Epithelial cell of proximal tubule (primary cell): ENCODE measurements at regions not wholly inside any gene's neighbourhood (a gene's known extent, or its start where the extent isn't known, plus 50 kb on each side); places are given as distances from the start of the nearest gene placed in this dataset.

ENCODE experiments used
- DNase-seq: peaks from one replicate; pipeline ENCODE4 v3.0.0-alpha.2; 2011; ENCODE audit warnings: low read depth
- H3K4me3 ChIP-seq: 2 replicates; pipeline ENCODE4 v1.5.1; 2011; ENCODE audit warnings: low read depth, mild to moderate bottlenecking, low read length
- CTCF ChIP-seq: conservative IDR thresholded peaks from 2 replicates; pipeline ENCODE4 v1.5.1; 2012; ENCODE audit warnings: low read depth, mild to moderate bottlenecking, low read length

GRCh38 chr9:87120610-87121009 lies 173.3 kb upstream of the GAS1 start:
- no peak overlapping the region for H3K4me3 ChIP-seq
- no peak for DNase-seq
- no peak for TF ChIP-seq CTCF

- no peak for TF ChIP-seq CTCF
- H3K4me3 ChIP-seq: no peak overlapping the region
- no peak for DNase-seq
These were observed 175.8 kb upstream of the GAS1 start for GRCh38 chr9:87122947-87123685.

GRCh38 chr9:87123830-87124229 lies 176.5 kb upstream of the GAS1 start:
- no peak for TF ChIP-seq CTCF

GRCh38 chr9:87125819-87126218 lies 178.5 kb upstream of the GAS1 start:
- no peak for DNase-seq
- H3K4me3 ChIP-seq: no peak overlapping the region

More at GRCh38 chr9:87123830-87124229, 176.5 kb upstream of the GAS1 start:
- no peak for DNase-seq
- H3K4me3 ChIP-seq: no peak overlapping the region

GRCh38 chr9:87127543-87127942 lies 180.2 kb upstream of the GAS1 start:
- no peak overlapping the region for H3K4me3 ChIP-seq
- DNase-seq: no peak
- TF ChIP-seq CTCF: no peak

More at GRCh38 chr9:87125819-87126218, 178.5 kb upstream of the GAS1 start:
- TF ChIP-seq CTCF: no peak

- TF ChIP-seq CTCF: no peak
- no peak overlapping the region for H3K4me3 ChIP-seq
- DNase-seq: no peak
These were observed 180.8 kb upstream of the GAS1 start for GRCh38 chr9:87127978-87128614.
